Activated gamma-delta T cell treated with anti-CD3 and anti-CD28 coated beads, Interleukin-2, amount 50 U/mL, for 16 hours (primary cell): ENCODE measurements at regions not wholly inside any gene's neighbourhood (a gene's known extent, or its start where the extent isn't known, plus 50 kb on each side); places are given as distances from the start of the nearest gene placed in this dataset.

Experiments used
- DNase-seq: peaks from one replicate; pipeline ENCODE4 v3.0.0-alpha.2; 2020; ENCODE audit warnings: low read depth

DNA sequence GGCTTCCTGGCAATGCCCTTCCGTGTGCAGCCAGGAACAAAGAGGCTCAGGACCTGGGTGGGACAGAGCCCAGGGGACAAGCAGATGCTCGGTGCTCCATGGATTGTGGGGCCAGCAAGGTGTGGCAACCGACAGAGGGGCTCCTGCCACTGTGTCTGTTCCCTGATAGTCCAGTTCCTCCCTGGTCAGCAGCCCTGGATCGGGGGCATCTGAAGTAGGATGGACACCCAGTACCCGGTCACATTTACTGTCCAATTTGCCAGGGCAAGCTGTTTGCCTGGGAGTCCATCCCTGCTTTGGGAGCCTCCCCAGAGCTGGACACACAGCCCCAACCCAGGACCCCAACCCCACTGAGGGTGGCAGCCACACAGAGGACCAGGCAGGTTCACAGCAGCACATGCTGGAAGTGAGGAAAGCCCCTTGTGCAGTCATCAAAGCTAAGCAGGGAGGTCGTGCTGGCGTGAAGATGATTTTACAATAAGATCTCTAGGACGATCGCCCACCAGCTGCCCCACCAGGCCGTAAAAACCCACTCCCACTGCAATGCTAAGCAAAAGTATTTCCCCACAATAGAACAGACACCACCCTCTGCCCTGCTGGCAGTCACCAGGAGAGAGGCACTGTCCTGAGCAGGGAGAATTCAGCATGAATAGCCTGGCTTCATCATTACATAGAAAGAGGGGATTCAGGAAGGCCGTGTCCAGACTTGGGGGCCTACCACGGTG is 141.7 kb downstream of the NDUFA10 start:
- DNase-seq, result no peak

DNA sequence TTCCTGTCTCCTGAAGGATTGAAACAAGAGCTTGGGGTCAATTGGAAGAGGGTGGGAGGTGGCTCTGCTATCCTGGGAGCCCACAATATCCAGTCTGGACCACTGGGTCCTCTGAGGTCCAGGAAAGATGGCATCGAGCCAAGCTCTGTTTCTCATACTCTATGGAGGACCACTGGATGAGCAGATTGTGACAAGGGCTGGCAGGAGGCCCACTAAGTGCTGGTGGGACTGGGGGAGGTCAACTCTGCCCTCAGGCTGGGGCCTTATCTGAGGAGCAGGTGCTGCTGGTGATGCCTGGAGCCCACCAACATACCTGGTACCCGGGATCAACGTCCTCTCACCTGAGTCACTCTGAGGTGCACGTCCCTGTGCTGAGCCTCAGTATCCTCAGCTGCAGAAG is 142.4 kb downstream of the NDUFA10 start:
- DNase-seq, result no peak

DNA sequence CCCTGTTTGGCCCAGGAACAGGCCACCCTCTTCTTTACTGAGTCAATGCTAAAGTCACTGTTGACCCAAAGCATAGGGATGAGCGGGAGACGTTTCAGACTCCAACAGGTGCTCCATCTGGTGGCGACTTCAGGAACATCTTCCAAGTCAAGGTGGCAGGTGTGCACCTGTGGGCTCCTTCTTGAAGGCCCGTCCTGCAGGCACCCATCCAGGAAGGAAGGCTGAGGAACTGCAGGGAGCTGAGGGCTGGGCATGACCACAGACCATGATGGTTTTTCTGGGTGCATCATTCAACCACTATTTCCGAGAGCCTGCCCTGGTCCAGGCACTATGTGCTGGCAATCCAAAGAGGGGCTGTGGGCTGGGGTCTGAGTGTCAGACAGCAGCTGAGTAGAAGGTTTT is 142.8 kb downstream of the NDUFA10 start:
- peak; percentile 31 for DNase-seq

DNA sequence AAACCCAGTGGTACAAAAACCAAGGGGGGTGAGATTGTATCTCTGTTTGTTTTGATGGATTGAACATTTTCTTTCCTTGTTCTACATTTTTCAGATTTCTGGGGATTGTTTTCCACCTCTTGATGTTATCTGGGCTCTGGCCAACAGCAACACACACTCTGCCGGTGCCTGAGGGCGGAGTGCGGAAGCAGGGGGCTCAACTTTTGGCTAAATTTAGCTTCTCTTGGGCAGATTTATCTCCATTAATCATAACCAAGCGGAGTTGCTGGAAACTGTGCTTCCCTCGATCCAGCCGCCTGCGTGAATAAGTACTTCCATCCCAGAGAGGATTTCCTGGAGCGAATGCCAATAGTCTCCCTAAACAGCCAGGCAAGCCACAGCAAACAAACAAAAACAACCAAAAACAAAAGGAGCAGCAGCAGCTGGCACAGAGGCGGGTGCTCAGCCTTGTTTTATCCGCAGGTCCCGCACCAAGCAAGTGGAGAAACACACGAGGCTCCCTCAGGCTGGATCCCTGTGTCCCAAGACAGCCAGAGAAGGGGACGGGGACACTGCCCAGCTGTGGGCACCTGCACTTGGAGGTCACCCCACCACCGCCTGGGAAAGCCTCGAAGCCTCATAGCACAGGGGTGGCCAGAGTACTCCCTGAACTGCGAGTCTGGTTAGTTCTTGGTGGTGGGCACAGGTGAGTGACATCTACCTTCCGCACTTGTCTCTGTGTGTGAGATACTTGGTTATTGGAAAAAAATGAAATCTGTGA is 143.4 kb downstream of the NDUFA10 start:
- no peak for DNase-seq

DNA sequence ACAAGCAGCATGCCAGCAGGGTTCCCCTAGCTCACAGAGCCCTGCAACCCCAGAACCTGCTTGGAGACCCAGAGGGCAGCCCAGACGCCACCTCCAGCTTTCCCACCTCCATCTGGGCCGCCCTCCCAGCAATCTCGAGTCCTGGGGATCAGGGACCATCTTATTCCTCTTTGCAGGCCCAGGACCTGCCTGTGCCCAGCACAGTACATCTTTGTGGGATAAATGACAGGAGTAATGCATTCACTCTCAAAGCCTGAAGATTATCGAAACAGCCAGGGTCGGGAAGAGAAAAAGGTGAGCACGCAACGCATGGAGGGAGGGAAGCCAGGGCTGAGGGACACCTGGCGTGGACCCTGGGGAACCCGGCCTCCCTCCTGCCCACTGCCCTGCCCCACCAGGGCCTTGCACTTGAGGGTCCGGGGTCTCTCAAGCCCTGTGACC is 144.1 kb downstream of the NDUFA10 start:
- DNase-seq, result no peak

DNA sequence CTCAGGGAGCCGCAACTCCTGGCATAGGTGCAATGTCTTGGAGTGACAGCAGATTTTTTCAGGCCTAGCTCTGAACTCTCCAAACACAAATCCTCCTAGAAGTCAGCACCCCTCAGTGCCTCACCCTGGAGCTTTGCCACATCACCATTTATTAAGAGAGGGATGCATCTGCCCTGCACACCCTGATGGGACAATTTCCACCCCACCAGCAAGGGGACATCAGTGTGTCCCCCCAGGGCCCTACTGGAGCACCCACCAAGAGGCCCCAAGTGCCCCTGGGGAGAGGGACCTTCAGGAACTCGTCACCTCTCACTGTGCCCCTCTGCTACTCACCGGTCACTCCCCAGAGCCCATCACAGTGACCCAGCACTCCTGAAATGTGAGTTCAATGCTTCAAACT is 144.7 kb downstream of the NDUFA10 start:
- DNase-seq, result no peak

DNA sequence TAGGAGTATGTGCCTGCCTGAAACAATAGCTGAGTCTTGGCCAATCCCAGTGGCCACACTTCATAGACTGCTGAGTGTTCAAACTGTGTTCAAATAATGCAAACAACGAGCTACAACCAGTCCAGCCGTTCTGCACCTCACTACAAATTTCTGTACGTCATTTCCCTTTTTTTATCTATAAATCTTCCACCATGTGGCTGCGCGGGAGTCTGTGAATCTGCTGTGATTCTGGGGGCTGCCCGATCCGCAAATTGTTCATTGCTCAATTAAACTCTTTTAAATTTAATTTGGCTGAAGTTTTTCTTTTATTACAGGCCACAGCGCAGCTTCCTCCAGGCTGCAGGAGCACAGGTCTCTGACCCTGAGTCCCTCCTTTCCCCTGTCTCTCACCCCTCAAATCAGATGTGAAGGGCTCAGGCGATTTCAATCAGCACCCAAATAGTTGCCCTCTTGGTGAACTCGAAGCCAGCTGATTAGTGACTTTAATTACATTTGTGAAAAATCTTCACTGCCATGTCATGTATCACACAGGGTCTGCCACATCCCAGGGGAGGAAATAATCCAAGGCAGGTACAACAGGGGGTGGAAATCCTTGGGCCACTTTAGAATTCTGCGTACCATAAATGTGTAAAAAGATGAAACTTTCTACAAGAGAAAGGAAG is 145.6 kb downstream of the NDUFA10 start:
- no peak for DNase-seq

DNA sequence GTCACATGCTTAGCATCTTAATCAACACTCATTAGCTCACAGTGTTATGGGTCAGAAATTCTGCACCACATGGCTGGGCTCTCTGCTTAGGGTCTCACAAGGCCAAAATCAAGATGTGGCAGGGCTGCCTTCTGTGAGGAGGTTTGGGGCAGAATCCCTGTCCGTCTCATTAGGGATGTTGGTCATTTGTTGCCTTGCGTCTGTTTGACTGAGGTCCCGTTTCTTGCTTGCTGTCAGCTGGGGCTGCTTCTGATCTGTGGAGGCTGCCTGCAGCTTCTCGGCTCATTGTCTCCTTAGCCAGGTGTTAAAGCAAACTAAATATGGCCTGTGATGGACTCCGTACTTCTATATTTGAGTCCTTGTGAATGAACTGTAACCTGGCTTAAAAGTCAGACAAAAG is 146.5 kb downstream of the NDUFA10 start:
- no peak for DNase-seq

DNA sequence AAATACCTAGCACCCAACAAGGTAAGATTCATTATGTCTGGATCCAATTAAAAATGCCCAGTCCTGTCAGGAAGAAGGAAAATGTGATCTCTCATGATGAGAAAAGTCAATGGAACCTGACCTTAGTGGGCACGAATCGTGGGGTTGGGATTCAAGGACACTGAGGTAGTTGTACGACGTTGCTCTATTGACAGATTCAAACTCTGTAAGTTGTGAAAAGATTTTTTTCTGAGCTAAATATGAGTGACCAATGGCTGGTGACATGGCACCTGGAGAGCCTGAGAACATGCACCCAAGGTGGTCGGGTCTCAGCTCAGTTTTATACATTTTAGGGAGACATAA is 148.2 kb downstream of the NDUFA10 start:
- DNase-seq, result no peak

DNA sequence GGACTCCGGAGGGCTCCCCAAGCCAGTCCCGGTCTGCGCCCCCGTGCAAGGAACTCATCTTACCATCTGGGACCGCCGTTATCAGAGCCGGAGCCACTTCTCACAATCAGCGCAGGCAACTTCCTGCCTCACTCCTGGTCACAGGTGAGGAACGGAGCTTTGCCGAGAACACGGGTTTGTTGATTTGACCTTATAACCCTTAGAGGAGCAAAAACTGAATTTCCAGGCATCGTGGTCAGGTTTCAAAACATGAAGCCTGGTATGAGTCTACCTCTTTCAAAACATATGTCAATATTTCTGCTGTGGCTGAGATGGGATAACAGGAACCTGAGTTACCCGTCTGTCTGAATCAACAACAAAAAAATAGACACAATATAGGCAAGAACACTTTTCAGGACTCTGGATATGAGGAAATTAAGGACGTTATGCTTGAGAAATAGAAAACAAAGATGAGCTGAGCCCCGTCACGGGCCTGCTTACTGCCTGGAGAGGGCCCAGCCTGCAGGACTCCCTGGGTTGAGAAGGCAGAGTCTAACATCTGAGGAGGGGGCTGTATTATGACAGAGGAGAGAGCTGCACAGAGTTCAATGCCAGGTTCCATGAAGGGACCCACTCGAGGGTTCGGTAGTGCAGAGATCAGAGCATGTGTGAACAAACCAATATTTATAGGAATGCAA is 148.7 kb downstream of the NDUFA10 start:
- DNase-seq, result no peak

DNA sequence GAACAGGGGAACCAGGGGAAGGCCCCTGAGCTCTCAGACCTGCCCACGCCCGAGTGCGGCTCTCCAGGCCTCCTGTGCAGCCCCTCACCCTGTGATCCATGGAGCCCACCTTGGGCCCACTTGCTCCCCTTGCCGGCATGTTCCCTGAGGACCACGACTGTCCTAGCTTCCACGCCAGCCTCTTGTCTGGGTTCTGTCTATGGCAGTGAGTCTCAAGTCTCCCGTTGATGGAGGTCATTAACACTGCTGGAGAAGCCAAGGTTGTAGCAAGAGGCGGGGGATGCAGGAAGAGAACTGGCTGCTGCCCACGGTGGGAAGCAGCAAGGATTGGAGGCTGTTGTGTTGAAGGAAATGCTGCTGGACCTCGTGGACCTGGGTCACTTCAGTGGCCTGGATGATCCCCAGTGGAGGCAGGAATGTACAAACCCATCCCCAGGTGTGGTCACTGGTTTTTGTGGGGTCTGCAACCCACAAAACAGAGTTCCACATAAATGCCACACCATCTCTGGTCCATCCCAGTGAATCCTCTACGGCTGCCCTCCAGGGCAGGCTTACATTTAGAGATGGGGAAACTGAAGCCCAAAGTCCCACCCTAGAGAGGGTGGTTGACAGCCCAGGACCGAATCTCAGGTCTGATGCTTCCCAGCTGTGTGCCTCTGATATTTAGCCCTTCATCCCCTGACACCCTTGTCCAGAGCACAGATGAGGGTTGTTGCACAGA is 150.3 kb downstream of the NDUFA10 start:
- no peak for DNase-seq

DNA sequence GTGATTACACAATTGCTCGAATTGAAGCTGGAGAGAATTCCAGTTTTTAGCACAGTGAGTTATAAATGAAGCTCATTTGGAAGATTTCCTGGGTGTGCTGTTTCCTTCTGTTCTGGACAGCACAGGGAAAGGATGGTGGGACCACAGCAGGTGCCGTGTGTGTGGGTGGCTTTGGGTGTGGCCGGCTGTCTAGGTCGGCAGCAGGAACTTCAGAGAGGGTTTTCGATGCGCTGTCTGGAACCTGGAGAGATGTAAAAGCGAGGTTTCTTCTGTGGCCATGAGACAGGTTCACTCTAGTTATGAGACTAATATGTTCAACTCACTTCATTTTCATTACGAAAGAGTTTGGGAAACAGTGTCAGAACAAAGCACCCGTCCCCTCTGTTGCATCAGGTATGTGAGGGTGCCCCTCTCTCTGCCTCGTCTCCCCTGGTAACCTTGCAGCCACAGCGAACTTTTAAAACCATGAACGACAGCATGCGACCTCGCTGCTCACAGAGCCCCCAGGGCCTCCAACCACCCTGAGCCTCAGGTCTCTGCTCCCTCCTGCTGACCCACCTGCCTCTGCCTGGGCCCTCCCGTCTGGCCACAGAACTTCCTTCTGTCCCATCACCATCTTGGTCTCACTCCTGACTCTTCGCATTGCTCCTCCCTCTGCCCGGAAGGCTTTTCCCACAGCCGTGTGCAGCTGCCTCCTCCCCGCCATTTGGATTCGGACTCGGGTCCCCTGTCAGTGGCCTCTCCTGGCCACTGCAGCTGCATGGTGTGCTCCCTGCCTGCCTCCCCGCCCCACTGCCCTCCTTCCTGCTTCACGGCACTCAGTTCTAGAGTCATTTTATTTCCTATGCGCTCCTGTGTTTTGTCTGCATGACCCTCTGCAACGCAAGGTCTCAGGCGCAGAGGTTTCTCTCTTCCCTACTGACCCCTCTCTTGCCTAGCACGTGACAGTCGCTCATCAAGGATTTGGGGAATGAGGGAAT is 151.2 kb downstream of the NDUFA10 start:
- DNase-seq, result no peak

DNA sequence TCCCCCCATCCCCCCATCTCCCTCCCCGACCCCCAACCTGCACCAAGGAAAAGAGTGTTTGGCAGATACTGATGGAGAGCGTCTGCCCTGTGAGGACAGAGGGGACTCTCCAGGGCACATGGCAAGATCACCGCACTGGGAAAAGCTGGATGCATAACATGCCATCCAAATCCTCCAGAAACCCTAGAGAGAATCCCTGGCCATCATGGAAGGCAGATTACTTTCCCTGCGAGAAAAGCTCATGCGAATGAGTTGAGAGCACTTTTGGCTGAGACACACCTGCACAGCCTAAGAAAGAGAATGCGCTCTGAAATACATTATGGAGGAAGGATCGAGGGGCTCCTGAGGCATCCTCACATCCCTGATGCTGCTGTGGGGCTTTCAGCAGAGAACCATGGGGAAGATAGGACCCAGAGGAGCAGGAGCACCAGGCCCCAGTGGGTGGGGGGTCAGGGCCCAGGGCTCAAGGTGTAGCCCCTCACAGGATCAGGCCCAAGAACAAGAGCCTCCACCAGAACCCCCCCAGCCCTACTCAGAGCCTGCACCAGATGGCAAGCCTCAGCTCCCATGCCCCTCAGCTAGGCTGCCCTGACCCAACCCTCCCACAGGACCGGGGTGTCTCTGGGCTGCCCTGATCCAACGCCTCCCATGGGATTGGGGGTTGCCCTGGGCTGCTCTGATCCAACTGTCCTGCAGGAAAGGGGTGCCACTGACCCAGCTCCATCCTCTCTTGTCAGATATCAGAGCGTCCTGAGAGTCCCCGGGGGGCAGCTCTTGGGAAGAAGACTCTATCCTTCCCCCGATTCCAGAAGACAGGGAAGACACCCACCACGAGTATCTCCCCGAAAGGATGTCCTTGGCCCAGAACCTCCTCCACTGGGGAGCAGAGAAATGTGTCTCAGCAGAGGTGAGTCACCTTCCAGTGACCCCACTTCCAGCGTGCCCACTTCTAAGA is 153.4 kb downstream of the NDUFA10 start:
- DNase-seq, result no peak

DNA sequence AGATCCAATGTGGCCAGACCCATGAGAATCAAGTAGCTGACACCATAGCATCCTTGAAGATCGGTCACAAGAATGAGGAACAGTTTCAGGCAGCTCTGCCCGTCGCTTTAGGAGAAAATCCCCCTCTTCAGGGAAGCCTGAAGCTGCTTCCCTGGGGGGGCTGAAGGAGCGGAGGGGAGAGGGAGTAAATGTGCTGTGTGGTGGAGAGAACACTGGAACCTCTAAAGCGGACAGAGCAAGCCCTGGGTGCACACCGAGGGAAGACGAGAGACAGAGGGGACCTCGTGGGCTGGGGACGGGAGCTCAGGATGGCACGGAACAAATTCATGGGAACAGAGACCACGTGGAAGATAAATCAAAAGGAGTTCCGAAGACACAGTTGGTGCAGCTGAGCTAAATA is 154.3 kb downstream of the NDUFA10 start:
- DNase-seq, result no peak

DNA sequence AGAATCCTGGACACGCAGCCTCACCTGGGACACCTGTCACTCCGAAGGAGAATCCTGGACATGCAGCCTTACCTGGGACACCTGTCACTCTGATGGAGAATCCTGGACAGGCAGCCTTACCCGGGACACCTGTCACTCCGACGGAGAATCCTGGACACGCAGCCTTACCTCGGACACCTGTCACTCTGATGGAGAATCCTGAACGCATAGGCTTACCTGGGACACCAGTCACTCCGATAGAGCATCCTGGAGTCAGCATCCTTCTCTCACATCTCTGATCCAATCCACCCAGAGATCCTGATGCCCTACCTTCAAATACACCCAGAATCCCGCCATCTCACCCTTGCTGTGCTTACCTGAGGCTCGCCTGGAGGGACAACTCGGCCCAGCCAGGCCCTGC is 154.9 kb downstream of the NDUFA10 start:
- no peak for DNase-seq

DNA sequence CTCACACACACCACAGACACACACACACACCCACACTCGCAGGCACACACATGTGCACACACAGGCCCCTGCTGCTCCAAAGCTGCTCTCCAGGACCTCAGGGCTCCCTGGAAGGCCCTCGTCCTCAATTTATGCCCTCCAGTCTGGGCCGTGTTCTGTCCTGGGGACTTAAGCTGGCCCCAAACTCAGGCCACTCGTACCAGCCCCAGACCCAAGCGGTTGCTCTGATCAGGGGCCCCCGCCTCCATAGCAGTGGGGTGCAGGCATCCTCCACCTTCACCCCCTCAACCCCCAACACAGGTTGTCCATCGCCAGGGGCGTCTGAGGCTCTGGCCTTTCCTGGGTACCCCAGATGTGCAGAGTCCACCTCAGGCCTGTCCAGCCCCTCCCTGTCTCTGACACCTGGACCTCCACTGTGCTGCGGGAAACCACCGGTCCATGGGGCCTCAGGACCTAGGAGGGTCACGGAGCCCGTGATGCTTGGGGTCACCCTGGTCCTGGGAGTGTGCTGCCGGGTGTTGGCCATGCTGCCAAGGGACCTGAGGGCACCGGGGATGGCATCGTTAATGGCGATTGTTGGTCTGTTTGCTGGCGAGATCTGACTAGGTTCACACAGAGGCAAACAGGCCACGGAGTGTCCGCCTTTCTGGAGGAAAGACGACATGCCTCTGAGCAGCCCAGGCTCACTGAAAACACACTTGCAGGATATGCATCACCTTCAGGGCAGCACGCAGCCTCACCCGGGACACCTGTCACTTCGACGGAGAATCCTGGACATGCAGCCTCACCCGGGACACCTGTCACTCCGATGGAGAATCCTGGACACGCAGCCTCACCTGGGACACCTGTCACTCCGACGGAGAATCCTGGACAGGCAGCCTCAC is 155.6 kb downstream of the NDUFA10 start:
- DNase-seq, result no peak

DNA sequence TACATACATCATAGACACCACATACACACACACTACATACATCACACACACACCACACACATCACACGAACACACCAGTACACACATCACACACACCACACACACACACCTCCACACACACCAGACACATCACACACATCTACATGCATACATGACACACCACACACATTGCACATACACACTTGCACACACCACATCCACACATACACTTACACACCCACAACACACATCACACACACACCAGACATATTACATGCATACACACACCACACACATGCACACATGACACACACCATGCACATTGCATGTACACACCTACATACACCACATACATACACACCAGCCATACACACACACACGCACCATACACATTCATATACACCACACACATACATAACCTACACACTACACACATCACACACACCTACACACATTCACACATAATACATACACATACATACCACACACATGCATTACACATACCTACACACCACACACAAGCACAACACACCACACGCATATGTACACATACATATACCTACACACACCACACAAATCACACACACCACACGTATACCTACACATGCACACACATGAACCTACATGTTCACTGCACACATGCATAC is 156.5 kb downstream of the NDUFA10 start:
- no peak for DNase-seq

DNA sequence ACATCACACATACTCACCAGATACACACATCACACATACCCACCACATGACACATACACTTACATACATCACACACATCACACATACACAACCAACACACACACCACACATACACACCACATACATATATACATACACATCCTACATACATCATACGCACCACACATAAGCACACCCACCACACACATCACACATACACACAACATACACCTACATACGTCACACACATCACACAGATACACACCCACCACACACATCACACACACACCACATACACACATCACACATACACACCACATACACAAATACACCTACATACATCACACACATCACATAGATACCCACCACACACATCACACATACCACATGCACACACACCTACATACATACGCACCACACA is 158.4 kb downstream of the NDUFA10 start:
- no peak for DNase-seq
